ENCODE measurements at regions not wholly inside any gene's neighbourhood (a gene's known extent, or its start where the extent isn't known, plus 50 kb on each side); places are given as distances from the start of the nearest gene placed in this dataset.

GRCh38 chr9:88242879-88243278, 104.6 kb upstream of the SPATA31C2 start:
- Histone ChIP-seq H3K4me3 (replicated peaks in 1 of 2; ENCODE audit: low read depth in 1 of 2, low read length in 2 of 2) (no peak overlapping the region), H4K20me1 (ENCODE audit: insufficient read depth) (no peaks in the 10 kb centered on the region), H3K9me3 (ENCODE audit: control insufficient read depth in 1 of 2, insufficient read depth in 1 of 2, low read depth in 1 of 2, low read length in 2 of 2) (no peaks in the 10 kb centered on the region), H3K4me1 (ENCODE audit: control insufficient read depth in 1 of 2, insufficient read depth in 2 of 2, low read length in 2 of 2) (peaks cover 0 to 5% of the 10 kb centered on the region in 2 experiments; a peak in 2 of 4 replicates), H3K4me2 (ENCODE audit: low read length) (no peak overlapping the region), H3K9me2 (ENCODE audit: insufficient read depth) (no peaks in the 10 kb centered on the region), H2AFZ (ENCODE audit: low read depth, low read length, poor library complexity, severe bottlenecking) (no peak overlapping the region), H3K79me2 (ENCODE audit: insufficient read depth, low read length) (no peaks in the 10 kb centered on the region), H3K27ac (ENCODE audit: low read depth, low read length) (no peak overlapping the region), H3K27me3 (ENCODE audit: insufficient read depth, low read length) (no peaks in the 10 kb centered on the region), H3K9ac (ENCODE audit: low read length) (no peak overlapping the region), H3K36me3 (ENCODE audit: control insufficient read depth in 1 of 2, insufficient read depth in 2 of 2, low read length in 2 of 2) (no peaks in the 10 kb centered on the region)
- ChIA-PET CTCF (no interaction called here), RAD21 (ENCODE audit: low non-redundant PET in 1 of 2, low total read pairs in 2 of 2, uncharacterized antibody in 2 of 2, unreplicated experiment in 2 of 2) (no interaction called here), POLR2A (no interaction called here)
- intact Hi-C loops (cut with micrococcal nuclease): no loop called here
- DNase-seq (ENCODE audit: low read depth, low spot score) (no peak), ATAC-seq (no peak)
- BruUV-seq (replicated peaks): no TSS peak
- TF ChIP-seq ATF3 (IDR thresholded peaks at IDR 0.05) (no peak), ZNF274 (IDR thresholded peaks at IDR 0.05; ENCODE audit: low read depth, low read length) (no peak), POLR2A (IDR thresholded peaks at IDR 0.05; ENCODE audit: borderline replicate concordance, extremely low read depth, insufficient read depth, insufficient read length) (no peak), ZBTB33 (IDR thresholded peaks at IDR 0.05; ENCODE audit: extremely low read depth, insufficient replicate concordance, low read length) (no peak), SP1 (IDR thresholded peaks at IDR 0.05; ENCODE audit: low read depth) (no peak), YY1 (IDR thresholded peaks at IDR 0.05; ENCODE audit: extremely low read depth, insufficient replicate concordance, low read depth, low read length) (no peak), POLR2AphosphoS5 (IDR thresholded peaks at IDR 0.05; ENCODE audit: low read depth, low read length) (no peak), JUND (IDR thresholded peaks at IDR 0.05) (no peak), SRF (IDR thresholded peaks at IDR 0.05; ENCODE audit: low read depth) (no peak), RAD21 (IDR thresholded peaks at IDR 0.05; ENCODE audit: low read depth) (no peak), MAX (IDR thresholded peaks at IDR 0.05) (no peak), EGR1 (IDR thresholded peaks at IDR 0.05; ENCODE audit: low read depth) (no peak), REST (IDR thresholded peaks at IDR 0.05; ENCODE audit: low read depth) (no peak), ZFX (IDR thresholded peaks at IDR 0.05) (no peak), EZH2 (IDR thresholded peaks at IDR 0.05) (no peak), CTCF (IDR thresholded peaks at IDR 0.05 in 2 of 3, conservative IDR thresholded peaks at IDR 0.05 in 1 of 3; ENCODE audit: borderline replicate concordance in 1 of 3, insufficient read depth in 1 of 3, low read depth in 2 of 3, low read length in 2 of 3) (no peak), CBX3 (IDR thresholded peaks at IDR 0.05; ENCODE audit: low read depth) (no peak), CEBPB (IDR thresholded peaks at IDR 0.05; ENCODE audit: low read depth) (no peak), EZH2phosphoT487 (IDR thresholded peaks at IDR 0.05; ENCODE audit: borderline replicate concordance) (no peak)
